Astrocyte of the spinal cord (primary cell): ENCODE measurements at regions not wholly inside any gene's neighbourhood (a gene's known extent, or its start where the extent isn't known, plus 50 kb on each side); places are given as distances from the start of the nearest gene placed in this dataset.

Experiments used
- DNase-seq: peaks from one replicate; pipeline ENCODE4 v3.0.0; 2011; ENCODE audit warnings: low read depth, low spot score
- H3K4me3 ChIP-seq: 2 replicates; pipeline ENCODE4 v1.5.1; 2011; ENCODE audit warnings: low read depth, mild to moderate bottlenecking, low read length, moderate library complexity
- CTCF ChIP-seq: IDR thresholded peaks from 2 replicates; pipeline ENCODE4 v1.5.1; 2012; ENCODE audit warnings: low read depth, mild to moderate bottlenecking, low read length, inconsistent platforms
- in situ Hi-C: cut with HindIII; loops from 2 replicates; pipeline ENCODE4 v1.10.0; 2017; ENCODE audit warnings: low sequenced_read_pairs

GRCh38 chr14:61197416-61197815, 83.7 kb downstream of the TMEM30B start:
- no peak overlapping the region for H3K4me3 ChIP-seq
- no peak for TF ChIP-seq CTCF
- DNase-seq = no peak
- in situ Hi-C loops = no loop called here

GRCh38 chr14:61196792-61197191, 84.3 kb downstream of the TMEM30B start:
- no peak overlapping the region for H3K4me3 ChIP-seq
- no peak for DNase-seq
- in situ Hi-C loops = no loop called here
- TF ChIP-seq CTCF = no peak

- no peak overlapping the region for H3K4me3 ChIP-seq
- in situ Hi-C loops = no loop called here
- no peak for TF ChIP-seq CTCF
- DNase-seq = no peak
These were observed 85.1 kb downstream of the TMEM30B start for GRCh38 chr14:61196034-61196433.

GRCh38 chr14:61193476-61193875, 87.7 kb downstream of the TMEM30B start:
- no peak for TF ChIP-seq CTCF
- H3K4me3 ChIP-seq = no peak overlapping the region
- in situ Hi-C loops = no loop called here
- DNase-seq = no peak

- in situ Hi-C loops = no loop called here
- no peak overlapping the region for H3K4me3 ChIP-seq
- TF ChIP-seq CTCF = no peak
- no peak for DNase-seq
These were observed 88.1 kb downstream of the TMEM30B start for GRCh38 chr14:61192989-61193388.

GRCh38 chr14:61191733-61192132, 89.4 kb downstream of the TMEM30B start:
- no peak overlapping the region for H3K4me3 ChIP-seq
- DNase-seq = no peak
- no peak for TF ChIP-seq CTCF
- in situ Hi-C loops = no loop called here

- no peak overlapping the region for H3K4me3 ChIP-seq
- no peak for TF ChIP-seq CTCF
- in situ Hi-C loops = no loop called here
These were observed 90.8 kb downstream of the TMEM30B start for GRCh38 chr14:61190341-61190740.

More at GRCh38 chr14:61190341-61190740, 90.8 kb downstream of the TMEM30B start:
- DNase-seq = no peak
